GM21367 (cell line): ENCODE measurements at regions not wholly inside any gene's neighbourhood (a gene's known extent, or its start where the extent isn't known, plus 50 kb on each side); places are given as distances from the start of the nearest gene placed in this dataset.
"Not testable (repeated sequence)": the region's sequence is repeated elsewhere in the genome, so short reads cannot be mapped to it uniquely, and the experiment has no call there.

Experiments used
- ATAC-seq: cut with Tn5 transposase; IDR thresholded peaks from one replicate; pipeline ENCODE4 v1.9.1; 2021; ENCODE audit not compliant: unreplicated experiment

DNA sequence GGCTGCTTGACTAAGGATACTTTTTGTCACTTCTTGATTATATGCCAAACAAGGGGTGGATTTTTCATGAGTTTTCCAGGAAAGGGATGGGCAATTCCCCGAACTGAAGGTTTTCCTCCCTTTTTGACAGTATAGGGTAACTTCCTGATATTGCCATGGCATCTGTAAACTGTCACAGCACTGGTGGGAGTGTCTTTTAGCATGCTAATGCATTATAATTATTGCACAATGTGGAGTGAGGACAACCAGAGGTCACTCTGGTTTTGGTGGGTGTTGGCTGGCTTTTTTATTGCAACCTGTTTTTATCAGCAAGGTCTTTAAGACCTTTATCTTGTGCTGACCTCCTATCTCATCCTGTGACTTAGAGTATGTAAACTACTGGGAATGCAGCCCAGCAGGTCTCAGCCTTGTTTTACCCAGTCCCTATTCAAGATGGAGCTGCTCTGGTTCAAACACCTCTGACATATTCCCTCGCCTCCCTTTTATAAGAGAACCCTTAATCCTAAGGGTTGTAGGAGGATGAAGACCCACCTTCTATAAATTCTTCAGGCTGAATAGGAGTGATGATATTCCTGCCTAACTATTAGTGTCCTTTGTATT lies 471.2 kb downstream of the ATP23 start:
- no peak for ATAC-seq

DNA sequence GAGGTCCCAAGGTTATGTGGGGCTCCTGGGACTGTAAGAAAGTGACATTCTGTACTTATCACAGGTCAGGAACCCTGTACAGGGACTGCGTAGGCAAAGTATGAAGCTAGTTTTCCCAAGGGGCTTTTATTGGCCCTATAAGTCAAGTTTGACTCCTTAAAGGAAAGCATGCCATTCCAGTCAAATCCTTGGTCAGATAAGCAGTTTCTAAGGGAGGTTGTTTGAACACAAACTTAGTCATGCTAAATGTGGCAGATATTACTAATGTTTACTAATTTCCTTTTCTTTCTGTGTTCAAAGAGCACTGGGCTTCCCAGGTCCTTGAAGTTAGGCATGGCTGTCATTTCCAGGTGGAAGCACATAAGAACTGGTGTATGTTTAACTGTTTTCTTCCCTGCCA lies 472.4 kb downstream of the ATP23 start:
- ATAC-seq = no peak

DNA sequence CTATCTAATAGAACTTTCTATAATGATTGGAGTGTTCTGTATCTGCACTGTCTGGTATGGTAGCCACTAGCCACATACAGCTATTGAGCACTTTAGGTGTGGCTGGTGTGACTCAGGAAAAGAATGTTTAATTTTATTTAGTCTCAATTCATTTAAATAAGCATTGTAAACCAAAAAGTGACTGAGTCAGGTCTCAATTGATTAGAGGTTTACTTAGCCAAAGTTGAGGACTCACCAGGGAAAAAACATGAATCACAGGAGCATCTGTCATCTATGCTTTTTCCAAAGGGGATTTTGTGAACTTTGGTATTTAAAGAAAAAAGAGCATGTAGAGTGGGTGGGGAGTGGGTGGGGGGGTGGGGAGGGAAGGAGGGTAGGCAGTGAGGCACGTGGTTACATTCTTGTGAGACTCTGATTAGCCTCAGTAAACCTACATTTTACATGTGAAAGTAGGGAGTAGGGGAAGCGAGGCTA lies 473.1 kb downstream of the ATP23 start:
- no peak for ATAC-seq

DNA sequence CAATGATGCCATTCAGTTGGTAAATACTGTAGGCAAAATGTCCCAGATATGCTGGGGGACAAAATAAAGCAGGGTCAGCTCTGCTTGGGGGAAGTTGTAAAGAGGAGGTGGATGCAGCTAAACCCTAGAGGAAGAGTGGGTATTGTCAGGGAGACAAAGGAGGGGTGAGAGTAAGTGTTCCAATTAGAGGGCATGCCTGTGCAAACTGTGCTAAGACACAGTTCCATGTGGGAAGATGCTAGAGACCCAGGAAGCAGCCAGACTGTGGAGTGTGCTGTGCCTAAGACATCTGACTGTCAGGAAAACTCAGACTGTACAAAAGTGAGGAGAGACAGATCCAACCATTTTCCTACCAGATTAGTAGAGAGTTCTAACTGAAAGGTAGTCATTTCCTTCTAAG lies 474.3 kb downstream of the ATP23 start:
- ATAC-seq = no peak

DNA sequence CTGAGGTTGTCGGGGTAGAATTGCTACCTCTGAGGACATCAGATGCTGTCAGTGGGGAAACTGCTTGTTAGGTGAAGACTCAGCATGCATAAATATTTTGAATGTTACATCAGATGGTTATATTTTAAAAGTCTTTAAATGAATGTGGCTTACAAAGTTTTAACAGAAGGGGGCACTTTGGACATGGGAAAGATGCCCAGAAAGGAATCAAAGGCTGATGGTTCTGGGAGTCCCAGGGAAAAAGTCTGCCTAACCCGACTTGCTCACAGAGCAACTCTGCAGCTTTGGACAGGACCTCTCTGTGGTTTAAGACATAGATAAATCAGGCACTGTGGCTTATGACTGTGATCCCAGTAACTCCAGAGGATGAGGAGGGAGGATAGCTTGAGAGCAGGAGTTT lies 474.9 kb downstream of the ATP23 start:
- no peak for ATAC-seq

DNA sequence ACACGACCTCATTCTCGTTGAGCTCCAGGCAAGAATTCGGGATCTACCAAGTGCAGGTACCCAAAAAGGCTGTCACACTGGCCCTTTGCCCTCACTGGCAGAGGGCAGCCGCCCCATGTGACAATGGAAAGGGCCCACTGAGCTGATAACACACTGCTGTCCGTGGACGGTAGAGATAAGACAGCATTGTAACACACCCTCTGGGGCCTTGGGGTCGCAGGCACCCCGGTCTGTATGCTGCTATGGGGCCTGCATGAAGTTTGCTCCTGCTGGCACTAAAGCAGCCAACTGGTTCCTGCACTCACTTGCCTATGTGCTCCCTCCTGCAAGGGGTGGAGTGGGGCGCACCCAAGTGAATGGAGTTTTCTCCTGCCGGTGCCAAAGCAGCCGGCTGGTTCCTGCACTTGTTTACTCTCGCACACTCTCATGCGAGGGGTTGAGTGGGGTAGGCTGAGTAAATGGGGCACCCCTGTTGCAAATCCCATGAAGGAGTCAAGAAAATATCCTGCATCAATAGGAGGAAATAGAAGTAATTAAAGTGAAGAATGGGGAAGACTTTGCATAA lies 477.9 kb downstream of the ATP23 start:
- no peak for ATAC-seq

DNA sequence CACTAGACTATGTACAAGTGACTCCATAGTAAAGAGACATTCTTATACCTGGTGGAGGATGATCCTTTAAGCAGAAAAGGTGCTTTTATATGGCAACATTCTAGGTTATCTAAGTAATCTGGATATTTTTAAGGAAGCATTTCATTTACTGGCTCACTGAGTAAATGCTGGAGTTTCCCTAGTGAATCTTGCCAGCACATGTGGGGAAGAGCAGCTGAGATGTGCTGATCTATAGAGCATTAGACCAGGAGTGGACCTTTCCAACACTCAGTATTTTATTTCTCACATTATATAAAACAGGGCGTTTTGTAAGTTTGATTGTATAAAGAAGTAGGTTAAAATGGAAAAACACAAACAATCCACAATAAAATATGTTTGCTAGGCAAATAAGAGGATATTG lies 478.5 kb downstream of the ATP23 start:
- no peak for ATAC-seq

DNA sequence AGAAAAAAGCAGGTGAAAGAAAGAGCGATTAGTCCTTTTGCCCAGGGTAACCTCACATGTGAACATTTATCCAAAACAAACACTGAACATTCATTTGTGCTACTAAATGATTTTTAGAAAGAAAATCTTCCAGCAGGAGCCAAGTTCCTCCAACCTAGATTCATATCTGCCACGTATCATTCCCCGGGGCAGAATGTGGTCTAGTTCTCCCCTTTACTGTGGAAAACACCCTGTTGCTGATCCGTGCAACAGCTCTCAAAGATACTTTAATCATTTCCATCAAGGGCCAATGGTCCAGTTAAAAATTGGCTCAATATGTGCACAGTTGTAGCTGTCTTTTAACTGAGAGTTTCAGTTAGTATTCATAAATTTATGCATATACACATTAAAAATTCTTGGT lies 479.1 kb downstream of the ATP23 start:
- ATAC-seq = no peak

DNA sequence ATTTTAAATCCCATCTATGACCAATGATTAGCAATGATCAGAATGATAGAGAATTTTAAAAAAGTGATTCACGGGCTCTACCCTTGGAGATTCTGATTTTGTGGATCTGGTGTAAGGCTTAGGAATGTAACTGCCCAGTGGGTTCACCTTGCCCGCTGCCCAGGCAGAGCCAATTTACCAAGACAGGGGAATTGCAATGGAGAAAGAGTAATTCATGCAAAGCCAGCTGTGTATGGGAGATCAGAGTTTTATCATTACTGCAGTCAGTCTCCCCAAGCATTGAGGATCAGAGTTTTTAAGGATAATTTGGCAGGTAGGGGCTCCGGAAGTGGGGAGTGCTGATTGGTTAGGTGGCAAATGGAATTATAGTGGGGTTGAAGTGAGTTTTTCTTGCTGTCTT lies 480.6 kb downstream of the ATP23 start:
- no peak for ATAC-seq

DNA sequence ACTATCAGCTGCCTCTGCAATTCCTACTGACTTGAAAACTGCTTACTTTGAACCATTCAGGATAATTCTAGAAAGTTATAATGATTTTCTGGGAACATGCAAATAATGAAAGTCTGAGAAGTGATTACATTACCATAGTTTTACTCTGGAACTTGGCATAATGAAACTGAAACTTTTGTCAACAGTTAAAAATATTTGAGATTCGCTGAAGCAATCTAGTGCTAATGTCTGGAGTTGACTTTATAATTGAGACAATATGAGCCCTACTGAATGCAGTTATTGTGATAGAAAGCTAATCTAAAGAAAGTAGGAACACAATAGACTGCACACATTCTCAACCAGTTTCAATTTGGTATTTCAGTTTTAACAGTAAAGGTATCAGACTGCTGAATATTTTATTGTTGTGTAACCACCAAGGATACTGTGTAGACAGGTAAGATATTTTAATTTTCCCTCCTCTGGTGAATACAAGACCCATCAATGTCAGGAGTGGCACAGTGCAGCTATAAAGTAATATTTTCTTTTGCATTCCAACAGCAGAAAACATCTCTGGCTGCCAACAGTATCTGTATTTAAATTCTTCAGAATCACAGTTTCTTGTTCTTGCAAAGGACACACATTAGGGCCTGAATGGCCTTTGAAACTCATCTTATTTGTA lies 483.5 kb downstream of the ATP23 start:
- ATAC-seq = peak; percentile 23

DNA sequence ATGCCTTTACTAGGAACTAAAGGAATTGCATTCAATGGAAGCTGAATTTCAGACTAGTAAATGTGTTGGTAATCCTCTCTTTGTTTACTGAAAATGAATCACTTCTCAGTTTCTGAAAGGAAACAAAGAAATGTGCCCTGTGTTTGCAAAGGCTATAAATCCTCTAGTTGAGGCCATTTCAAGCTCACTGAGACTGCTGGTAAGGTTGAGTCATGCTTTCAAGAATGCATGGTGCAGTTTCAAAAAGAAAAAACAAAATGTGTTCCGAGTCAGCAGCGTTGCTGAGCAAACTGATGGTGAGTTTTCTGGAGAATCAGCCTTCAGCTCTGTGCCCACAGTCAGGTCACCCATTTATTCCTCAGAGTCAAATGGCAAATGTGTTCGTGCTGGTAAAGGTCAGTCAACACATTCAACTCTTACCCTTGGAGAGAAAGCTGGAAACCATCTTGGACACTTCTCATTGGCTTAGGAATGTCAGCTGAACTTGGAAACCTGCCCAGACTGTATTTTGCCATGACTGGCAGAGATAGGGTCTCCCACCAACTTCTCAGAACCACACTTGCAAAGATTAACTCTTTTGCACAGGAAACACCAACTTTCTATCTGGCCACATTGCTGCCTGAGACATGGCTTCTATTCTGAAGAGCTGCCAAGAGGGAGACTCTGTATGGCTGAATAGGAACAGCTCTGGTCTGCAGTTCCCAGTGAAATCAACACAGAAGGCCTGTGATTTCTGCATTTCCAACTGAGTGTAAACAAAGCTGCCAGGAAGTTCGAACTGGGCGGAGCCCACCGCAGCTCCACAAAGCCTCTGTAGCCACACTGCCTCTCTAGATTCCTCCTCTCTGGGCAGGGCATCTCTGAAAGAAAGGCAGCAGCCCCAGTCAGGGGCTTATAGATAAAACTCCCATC lies 484.4 kb downstream of the ATP23 start:
- ATAC-seq = peak; percentile 95

DNA sequence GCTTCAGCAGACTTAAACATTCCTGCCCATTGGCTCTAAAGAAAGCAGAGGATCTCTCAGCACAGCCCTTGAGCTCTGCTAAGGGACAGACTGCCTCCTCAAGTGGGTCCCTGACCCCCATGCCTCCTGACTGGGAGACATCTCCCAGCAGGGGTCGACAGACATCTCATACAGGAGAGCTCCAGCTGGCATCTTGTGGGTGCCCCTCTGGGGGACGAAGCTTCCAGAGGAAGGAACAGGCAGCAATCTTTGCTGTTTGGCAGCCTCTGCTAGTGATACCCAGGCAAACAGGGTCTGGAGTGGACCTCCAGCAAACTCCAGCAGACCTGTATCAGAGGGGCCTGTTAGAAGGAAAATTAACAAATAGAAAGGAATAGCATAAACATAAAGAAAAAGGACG lies 485.1 kb downstream of the ATP23 start:
- ATAC-seq = not testable (repeated sequence)

DNA sequence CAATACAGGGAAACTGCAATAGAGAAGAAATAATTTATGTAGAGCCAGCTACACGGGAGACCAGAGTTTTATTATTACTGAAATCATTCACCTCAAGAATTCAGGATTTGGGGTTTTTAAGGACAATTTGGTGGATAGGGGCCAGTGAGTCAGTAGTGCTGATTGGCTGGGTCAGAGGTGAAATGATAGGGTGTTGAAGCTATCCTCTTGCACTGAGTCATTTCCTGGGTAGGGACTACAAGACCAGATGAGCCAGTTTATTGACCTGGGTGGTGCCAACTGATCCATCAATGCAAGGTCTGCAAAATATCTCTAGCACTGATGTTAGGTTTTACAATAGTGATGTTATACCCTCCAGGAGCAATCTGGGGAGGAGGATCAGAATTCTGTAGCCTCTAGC lies 486.3 kb downstream of the LRIG3 start:
- no peak for ATAC-seq

DNA sequence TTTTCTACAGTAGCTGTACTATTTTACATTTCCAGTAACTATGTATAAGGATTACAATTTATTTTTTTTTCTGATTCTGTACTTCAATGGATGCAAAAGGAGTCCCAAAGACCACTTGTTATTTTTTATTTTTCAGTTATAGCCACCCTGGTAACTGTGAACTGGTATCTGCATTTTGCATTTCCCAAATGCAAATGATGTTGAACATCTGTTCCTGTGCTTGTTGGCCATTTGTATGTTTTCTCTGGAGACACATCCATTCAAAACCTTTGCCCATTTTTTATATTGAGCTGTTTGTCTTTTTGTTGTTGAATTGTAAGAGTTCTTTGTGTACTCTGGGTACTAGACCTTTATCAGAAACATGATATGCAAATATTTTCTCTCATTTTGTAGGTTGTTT lies 485.6 kb downstream of the LRIG3 start:
- no peak for ATAC-seq

DNA sequence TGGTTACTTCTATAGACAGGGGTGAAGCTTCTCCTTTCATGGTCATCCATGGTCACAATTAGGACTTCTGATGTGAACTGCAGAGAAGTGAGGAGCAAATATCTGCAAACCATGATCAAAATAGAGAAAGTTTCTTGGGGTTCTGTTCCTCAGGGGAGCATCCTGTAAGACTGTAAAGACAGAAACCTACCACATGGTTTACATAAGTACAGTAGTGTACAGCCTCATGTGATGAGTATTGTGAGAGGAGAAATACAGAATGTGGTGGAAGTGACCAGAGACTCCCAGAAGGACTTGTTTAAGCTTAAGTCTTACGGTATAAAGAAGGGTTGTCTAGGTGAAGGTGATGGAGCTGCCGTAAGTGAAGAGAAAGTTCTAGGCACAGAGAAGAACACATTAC lies 484.7 kb downstream of the LRIG3 start:
- ATAC-seq = peak; percentile 85

DNA sequence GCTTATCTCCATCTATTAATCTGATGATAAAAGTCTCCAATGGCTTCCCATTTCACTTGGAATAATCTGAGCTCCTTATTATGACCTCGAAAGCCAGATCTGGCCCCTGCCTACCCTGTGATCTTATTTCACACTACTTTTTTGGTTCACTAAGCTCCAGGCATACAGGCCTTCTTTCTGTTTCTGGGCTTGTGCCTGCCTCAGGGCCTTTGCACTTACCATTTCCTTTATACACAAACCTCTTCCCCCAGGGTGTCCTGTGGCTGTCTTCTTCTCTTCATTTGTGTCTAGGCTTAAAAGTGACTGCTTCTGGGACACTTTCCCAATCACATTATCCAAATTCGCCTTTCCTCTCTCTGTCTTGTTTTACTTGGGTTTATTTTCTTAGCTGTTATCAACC lies 478.8 kb downstream of the LRIG3 start:
- ATAC-seq = no peak

DNA sequence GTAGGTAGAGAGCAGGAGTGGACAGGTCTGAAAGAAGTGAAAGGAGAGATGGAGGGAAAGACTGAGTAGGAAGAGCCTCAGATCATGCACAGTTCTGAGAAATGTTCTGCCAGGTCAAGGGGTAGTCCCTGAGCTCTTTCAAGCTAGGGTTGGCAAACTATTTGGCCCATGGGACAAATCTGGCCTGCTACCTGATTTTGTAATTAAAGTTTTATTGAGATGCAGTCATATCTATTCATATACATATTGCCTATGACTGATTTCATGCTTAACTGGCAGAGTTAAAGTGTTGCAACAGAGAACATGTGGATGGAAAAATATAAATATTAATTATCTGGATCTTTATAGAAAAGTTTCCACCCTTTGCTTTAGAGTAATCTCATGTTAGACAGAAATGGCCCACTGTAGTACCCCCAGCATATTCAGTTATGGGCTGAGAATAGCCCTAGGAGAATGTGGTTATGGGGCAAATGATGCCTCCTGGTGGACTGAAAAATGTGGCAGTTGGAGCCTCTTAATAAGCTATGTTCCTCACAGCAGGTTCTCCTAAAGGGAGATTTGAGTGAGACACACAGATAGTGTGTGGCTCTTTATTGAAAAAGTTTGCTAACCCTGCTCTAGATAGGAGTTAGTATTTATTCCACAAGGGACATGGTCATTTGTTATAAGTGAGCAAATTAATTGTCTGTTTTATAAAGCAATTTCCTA lies 476.9 kb downstream of the LRIG3 start:
- ATAC-seq = peak; percentile 86

DNA sequence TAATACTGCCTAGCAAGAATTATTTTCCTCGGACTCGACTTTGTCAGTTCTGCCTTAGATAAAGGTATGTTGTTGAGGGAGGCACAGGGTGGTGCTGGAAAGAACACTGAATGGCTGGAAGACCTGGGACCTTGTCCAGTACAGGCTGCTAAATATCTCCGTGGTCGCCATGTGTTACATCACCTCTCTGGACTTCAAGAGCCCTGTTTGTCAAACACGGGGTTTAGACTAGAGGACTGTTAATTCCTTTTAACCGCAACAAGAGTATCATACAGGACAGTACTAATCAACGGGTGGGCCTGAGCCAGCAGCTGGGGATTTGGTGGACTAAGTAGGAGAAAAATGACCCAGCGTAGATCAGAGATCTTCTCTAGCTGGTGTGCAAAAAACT lies 476.3 kb downstream of the LRIG3 start:
- no peak for ATAC-seq

DNA sequence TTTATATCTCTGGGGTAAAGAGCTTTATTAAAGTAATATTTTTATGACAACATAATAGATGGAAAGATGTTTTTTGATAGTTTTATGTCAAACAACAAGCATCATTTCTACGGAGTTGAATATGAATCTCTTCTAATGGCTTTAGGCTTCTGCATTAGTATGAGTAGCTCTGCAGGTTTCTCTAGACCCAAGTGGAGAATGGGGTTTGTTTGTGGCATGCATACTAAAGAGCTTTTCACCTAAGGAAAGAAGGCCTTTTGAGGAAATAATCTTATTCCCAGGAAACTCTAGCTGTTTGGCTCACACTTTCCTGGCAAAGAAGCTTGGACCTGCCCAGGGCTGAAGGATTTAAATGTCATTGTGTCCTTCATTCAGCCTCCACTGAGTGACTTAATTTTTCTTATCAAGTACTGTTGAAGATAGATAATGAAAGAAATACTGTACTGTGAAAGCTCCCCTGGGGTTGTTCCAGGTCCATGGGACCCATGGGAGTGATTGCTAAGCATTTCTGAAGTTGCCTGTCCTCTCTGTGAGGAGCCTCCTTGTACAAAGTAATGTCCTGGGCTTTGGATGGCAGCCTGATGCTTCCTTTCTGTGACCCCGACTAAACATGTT lies 469.3 kb downstream of the LRIG3 start:
- no peak for ATAC-seq

DNA sequence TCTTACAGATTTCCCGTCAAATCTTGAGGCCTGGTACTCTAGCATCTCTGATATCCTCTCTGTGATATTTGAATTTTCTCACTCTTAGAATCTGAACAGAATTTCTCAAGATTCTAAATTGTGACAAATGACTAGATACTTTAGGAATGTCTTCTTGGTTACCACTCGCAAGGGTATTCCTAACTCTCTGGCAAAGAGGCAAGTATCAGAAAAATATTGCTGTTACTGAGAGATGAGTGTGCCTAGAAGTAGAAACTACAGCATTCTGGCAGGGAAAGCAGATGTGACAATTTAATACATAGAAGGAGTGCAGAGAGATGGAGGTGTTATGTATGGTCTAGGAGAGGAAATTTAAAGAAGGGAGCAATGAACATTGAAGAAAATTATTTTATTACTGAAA lies 467.8 kb downstream of the LRIG3 start:
- ATAC-seq = no peak

DNA sequence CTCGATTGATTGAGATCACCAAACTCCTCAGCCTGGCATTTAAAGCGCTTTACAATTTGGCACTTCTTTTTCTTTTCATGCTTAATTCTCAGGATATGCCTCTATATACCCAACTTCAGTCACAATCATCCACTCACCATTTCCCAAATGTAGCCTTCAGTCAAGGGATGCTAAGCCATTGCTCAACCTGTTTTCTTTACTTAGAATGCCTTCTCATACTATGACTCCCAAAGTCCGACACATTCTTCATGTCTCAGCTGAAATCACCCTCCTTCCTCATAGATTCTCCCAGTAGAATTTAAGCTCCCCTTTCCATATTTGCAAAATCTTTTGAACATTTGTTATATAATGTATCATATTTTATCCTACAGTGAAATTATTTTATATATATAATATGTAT lies 467.0 kb downstream of the LRIG3 start:
- ATAC-seq = no peak
